ENCODE measurements at regions not wholly inside any gene's neighbourhood (a gene's known extent, or its start where the extent isn't known, plus 50 kb on each side); places are given as distances from the start of the nearest gene placed in this dataset.

DNA sequence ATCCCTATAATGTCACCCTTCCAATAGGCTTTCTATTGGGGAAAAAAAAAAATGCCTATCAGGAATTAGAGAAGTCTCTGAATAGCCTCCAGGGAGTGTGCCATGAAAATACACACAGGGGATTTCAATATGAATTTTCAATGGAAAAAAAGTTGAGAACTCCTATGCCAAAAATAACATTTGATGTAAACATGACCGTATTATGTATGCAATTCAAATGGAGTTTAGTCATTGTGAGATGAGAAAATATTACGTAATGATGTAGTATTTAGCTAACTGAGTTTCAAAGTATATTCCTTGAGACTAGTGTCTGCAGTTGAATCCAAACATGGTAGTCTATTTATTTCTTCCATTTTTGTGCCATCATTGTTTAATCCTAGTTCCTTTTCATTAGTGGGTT, 182.3 kb downstream of the BLID start:
- TF ChIP-seq, protein P1, sequence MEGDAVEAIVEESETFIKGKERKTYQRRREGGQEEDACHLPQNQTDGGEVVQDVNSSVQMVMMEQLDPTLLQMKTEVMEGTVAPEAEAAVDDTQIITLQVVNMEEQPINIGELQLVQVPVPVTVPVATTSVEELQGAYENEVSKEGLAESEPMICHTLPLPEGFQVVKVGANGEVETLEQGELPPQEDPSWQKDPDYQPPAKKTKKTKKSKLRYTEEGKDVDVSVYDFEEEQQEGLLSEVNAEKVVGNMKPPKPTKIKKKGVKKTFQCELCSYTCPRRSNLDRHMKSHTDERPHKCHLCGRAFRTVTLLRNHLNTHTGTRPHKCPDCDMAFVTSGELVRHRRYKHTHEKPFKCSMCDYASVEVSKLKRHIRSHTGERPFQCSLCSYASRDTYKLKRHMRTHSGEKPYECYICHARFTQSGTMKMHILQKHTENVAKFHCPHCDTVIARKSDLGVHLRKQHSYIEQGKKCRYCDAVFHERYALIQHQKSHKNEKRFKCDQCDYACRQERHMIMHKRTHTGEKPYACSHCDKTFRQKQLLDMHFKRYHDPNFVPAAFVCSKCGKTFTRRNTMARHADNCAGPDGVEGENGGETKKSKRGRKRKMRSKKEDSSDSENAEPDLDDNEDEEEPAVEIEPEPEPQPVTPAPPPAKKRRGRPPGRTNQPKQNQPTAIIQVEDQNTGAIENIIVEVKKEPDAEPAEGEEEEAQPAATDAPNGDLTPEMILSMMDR (IDR thresholded peaks at IDR 0.05) = no peak
- TF ChIP-seq POLR2A (IDR thresholded peaks at IDR 0.05) = no peak

Measured in vagina (tissue), 2 donors.